Effector CD4-positive, alpha-beta T cell (primary cell): ENCODE measurements at regions not wholly inside any gene's neighbourhood (a gene's known extent, or its start where the extent isn't known, plus 50 kb on each side); places are given as distances from the start of the nearest gene placed in this dataset.
"Not testable (repeated sequence)": the region's sequence is repeated elsewhere in the genome, so short reads cannot be mapped to it uniquely, and the experiment has no call there.

Source experiments
- DNase-seq: peaks from one replicate; pipeline ENCODE4 v3.0.0-alpha.2; 2020

GRCh38 chr21:9837946-9838737 is 683.2 kb upstream of the TPTE start:
- no peak for DNase-seq

GRCh38 chr21:9838738-9839642 is 682.4 kb upstream of the TPTE start:
- DNase-seq, result no peak

GRCh38 chr21:9844106-9844505 is 677.3 kb upstream of the TPTE start:
- DNase-seq, result not testable (repeated sequence)

GRCh38 chr21:9847511-9847910 is 673.9 kb upstream of the TPTE start:
- not testable (repeated sequence) for DNase-seq

- DNase-seq, result not testable (repeated sequence)
Observed at GRCh38 chr21:9851166-9851565, 670.2 kb upstream of the TPTE start.

GRCh38 chr21:9851695-9852094 is 669.7 kb upstream of the TPTE start:
- DNase-seq, result not testable (repeated sequence)

- DNase-seq, result not testable (repeated sequence)
Observed at GRCh38 chr21:9857563-9857962, 663.8 kb upstream of the TPTE start.

- not testable (repeated sequence) for DNase-seq
Observed at GRCh38 chr21:9859865-9860264, 661.5 kb upstream of the TPTE start.

- DNase-seq, result not testable (repeated sequence)
Observed at GRCh38 chr21:9862456-9862855, 658.9 kb upstream of the TPTE start.

- DNase-seq, result not testable (repeated sequence)
Observed at GRCh38 chr21:9867815-9868214, 653.6 kb upstream of the TPTE start.

- not testable (repeated sequence) for DNase-seq
Observed at GRCh38 chr21:9873096-9873495, 648.3 kb upstream of the TPTE start.

- not testable (repeated sequence) for DNase-seq
Observed at GRCh38 chr21:9874136-9874535, 647.2 kb upstream of the TPTE start.

GRCh38 chr21:9881430-9881829 is 640.0 kb upstream of the TPTE start:
- DNase-seq, result not testable (repeated sequence)

GRCh38 chr21:9883047-9883446 is 638.3 kb upstream of the TPTE start:
- DNase-seq, result not testable (repeated sequence)

GRCh38 chr21:9883571-9884282 is 637.7 kb upstream of the TPTE start:
- DNase-seq, result not testable (repeated sequence)

GRCh38 chr21:9888500-9888899 is 632.9 kb upstream of the TPTE start:
- not testable (repeated sequence) for DNase-seq

- DNase-seq, result not testable (repeated sequence)
Observed at GRCh38 chr21:9903579-9903978, 617.8 kb upstream of the TPTE start.

GRCh38 chr21:9914135-9914534 is 607.2 kb upstream of the TPTE start:
- not testable (repeated sequence) for DNase-seq

GRCh38 chr21:9919446-9919845 is 601.9 kb upstream of the TPTE start:
- DNase-seq, result not testable (repeated sequence)

GRCh38 chr21:9943639-9944038 is 577.7 kb upstream of the TPTE start:
- DNase-seq, result not testable (repeated sequence)

- DNase-seq, result not testable (repeated sequence)
Observed at GRCh38 chr21:9946057-9946456, 575.3 kb upstream of the TPTE start.

- not testable (repeated sequence) for DNase-seq
Observed at GRCh38 chr21:9949510-9950289, 571.7 kb upstream of the TPTE start.
